Skeletal muscle tissue (tissue), 3 donors: ENCODE measurements at regions not wholly inside any gene's neighbourhood (a gene's known extent, or its start where the extent isn't known, plus 50 kb on each side); places are given as distances from the start of the nearest gene placed in this dataset.

ENCODE experiments used
- H3K27ac ChIP-seq: one replicate; pipeline ENCODE4 v1.7.0; 2013; ENCODE audit warnings: mild to moderate bottlenecking, low read depth, low read length, inconsistent platforms
- H3K27me3 ChIP-seq, 3 donors: one replicate each; pipeline ENCODE4 v1.7.0; 2013; ENCODE audit warnings: low read length in 3 of 3; ENCODE audit not compliant: control insufficient read depth in 3 of 3, insufficient read depth in 3 of 3
- H3K36me3 ChIP-seq, 3 donors: one replicate each; pipeline ENCODE4 v1.7.0; 2013; ENCODE audit warnings: low read length in 3 of 3; ENCODE audit not compliant: control insufficient read depth in 3 of 3, insufficient read depth in 3 of 3
- H3K4me1 ChIP-seq, 3 donors: one replicate each; pipeline ENCODE4 v1.7.0; 2013; ENCODE audit warnings: low read length in 3 of 3, mild to moderate bottlenecking in 3 of 3; ENCODE audit not compliant: control insufficient read depth in 3 of 3, insufficient read depth in 3 of 3
- H3K4me3 ChIP-seq, 3 donors: one replicate each; pipeline ENCODE4 v1.7.0; 2013; ENCODE audit warnings: low read length in 3 of 3
- H3K9ac ChIP-seq, 3 donors: one replicate each; pipeline ENCODE4 v1.7.0; 2013; ENCODE audit warnings: low read length in 3 of 3, mild to moderate bottlenecking in 3 of 3, moderate library complexity in 2 of 3, low read depth in 1 of 3
- H3K9me3 ChIP-seq, 3 donors: one replicate each; pipeline ENCODE4 v1.7.0; 2013; ENCODE audit warnings: low read length in 3 of 3; ENCODE audit not compliant: control insufficient read depth in 3 of 3
- donor health status: Osteomylitis.

GRCh38 chrX:69110116-69110530, 55.1 kb downstream of the PJA1 start:
- no peaks in the 10 kb centered on the region for H3K36me3 ChIP-seq
- peaks cover 0 to 12% (median 0%) of the 10 kb centered on the region in 3 donors for H3K27me3 ChIP-seq
- peaks cover 3 to 13% (median 11%) of the 10 kb centered on the region in 3 donors for H3K4me1 ChIP-seq
- no peaks in the 10 kb centered on the region for H3K9me3 ChIP-seq
- no peak overlapping the region for H3K4me3 ChIP-seq
- H3K27ac ChIP-seq = no peak overlapping the region
- no peak overlapping the region for H3K9ac ChIP-seq

- H3K27me3 ChIP-seq = peaks cover 0 to 12% (median 0%) of the 10 kb centered on the region in 3 donors
- no peaks in the 10 kb centered on the region for H3K9me3 ChIP-seq
- no peak overlapping the region for H3K4me3 ChIP-seq
- no peak overlapping the region for H3K9ac ChIP-seq
- no peaks in the 10 kb centered on the region for H3K36me3 ChIP-seq
- peaks cover 3 to 13% (median 11%) of the 10 kb centered on the region in 3 donors for H3K4me1 ChIP-seq
- peak overlapping the region; percentile 32 for H3K27ac ChIP-seq
Observed at GRCh38 chrX:69109706-69110105, 55.5 kb downstream of the PJA1 start.

GRCh38 chrX:69109036-69109663, 56.1 kb downstream of the PJA1 start:
- H3K27me3 ChIP-seq = peaks cover 0 to 12% (median 0%) of the 10 kb centered on the region in 3 donors
- peak overlapping the region; percentile 32 for H3K27ac ChIP-seq
- H3K9ac ChIP-seq = no peak overlapping the region
- H3K4me3 ChIP-seq = no peak overlapping the region
- H3K36me3 ChIP-seq = no peaks in the 10 kb centered on the region
- H3K4me1 ChIP-seq = peaks cover 3 to 13% (median 11%) of the 10 kb centered on the region in 3 donors
- no peaks in the 10 kb centered on the region for H3K9me3 ChIP-seq

- Histone ChIP-seq H3K4me1 (peaks cover 3 to 13% (median 11%) of the 10 kb centered on the region in 3 donors), H3K36me3 (no peaks in the 10 kb centered on the region), H3K9ac (no peak overlapping the region), H3K9me3 (no peaks in the 10 kb centered on the region), H3K27ac (no peak overlapping the region), H3K27me3 (peaks cover 0 to 12% (median 0%) of the 10 kb centered on the region in 3 donors), H3K4me3 (no peak overlapping the region)
Observed at GRCh38 chrX:69107747-69108401, 57.4 kb downstream of the PJA1 start.

GRCh38 chrX:69107231-69107739, 58.0 kb downstream of the PJA1 start:
- Histone ChIP-seq H3K36me3 (no peaks in the 10 kb centered on the region), H3K9ac (no peak overlapping the region), H3K27me3 (peaks cover 0 to 12% (median 0%) of the 10 kb centered on the region in 3 donors), H3K4me1 (peaks cover 3 to 13% (median 11%) of the 10 kb centered on the region in 3 donors), H3K27ac (no peak overlapping the region), H3K9me3 (no peaks in the 10 kb centered on the region), H3K4me3 (no peak overlapping the region)

- Histone ChIP-seq H3K4me1 (peaks cover 3 to 7% (median 6%) of the 10 kb centered on the region in 3 donors), H3K36me3 (no peaks in the 10 kb centered on the region), H3K9ac (no peak overlapping the region), H3K27me3 (peaks cover 0 to 12% (median 0%) of the 10 kb centered on the region in 3 donors), H3K27ac (no peak overlapping the region), H3K9me3 (no peaks in the 10 kb centered on the region), H3K4me3 (no peak overlapping the region)
Observed at GRCh38 chrX:69104756-69105434, 60.4 kb downstream of the PJA1 start.

- Histone ChIP-seq H3K9me3 (no peaks in the 10 kb centered on the region), H3K27ac (no peak overlapping the region), H3K4me3 (no peak overlapping the region)
Observed at GRCh38 chrX:69103539-69103938, 61.7 kb downstream of the PJA1 start.

GRCh38 chrX:69102612-69103194, 62.5 kb downstream of the PJA1 start:
- Histone ChIP-seq H3K9me3 (no peaks in the 10 kb centered on the region), H3K36me3 (no peaks in the 10 kb centered on the region), H3K27me3 (peaks cover 0 to 12% (median 0%) of the 10 kb centered on the region in 3 donors), H3K4me1 (no peaks in the 10 kb centered on the region), H3K9ac (no peak overlapping the region), H3K27ac (no peak overlapping the region), H3K4me3 (no peak overlapping the region)

More at GRCh38 chrX:69103539-69103938, 61.7 kb downstream of the PJA1 start:
- peaks cover 0 to 12% (median 0%) of the 10 kb centered on the region in 3 donors for H3K27me3 ChIP-seq
- H3K36me3 ChIP-seq = no peaks in the 10 kb centered on the region
- H3K9ac ChIP-seq = no peak overlapping the region
- no peaks in the 10 kb centered on the region for H3K4me1 ChIP-seq

GRCh38 chrX:69101683-69102251, 63.5 kb downstream of the PJA1 start:
- no peak overlapping the region for H3K9ac ChIP-seq
- H3K36me3 ChIP-seq = no peaks in the 10 kb centered on the region
- H3K27ac ChIP-seq = no peak overlapping the region
- no peak overlapping the region for H3K4me3 ChIP-seq
- peaks cover 0 to 7% (median 0%) of the 10 kb centered on the region in 3 donors for H3K27me3 ChIP-seq
- H3K9me3 ChIP-seq = no peaks in the 10 kb centered on the region
- no peaks in the 10 kb centered on the region for H3K4me1 ChIP-seq
